NB4 (cell line): ENCODE measurements at regions not wholly inside any gene's neighbourhood (a gene's known extent, or its start where the extent isn't known, plus 50 kb on each side); places are given as distances from the start of the nearest gene placed in this dataset.

Source experiments
- DNase-seq: peaks from one replicate; pipeline ENCODE4 v3.0.0; 2010; ENCODE audit warnings: low read depth
- H3K4me3 ChIP-seq: one replicate; pipeline ENCODE4 v1.5.1; 2011; ENCODE audit warnings: mild to moderate bottlenecking, low read depth, low read length, moderate library complexity
- CTCF ChIP-seq: IDR thresholded peaks from one replicate; pipeline ENCODE4 v1.5.1; 2012; ENCODE audit warnings: low read depth, low read length
- MAX ChIP-seq: IDR thresholded peaks from 2 replicates; pipeline ENCODE4 v1.6.1; 2011; ENCODE audit warnings: low read depth, low read length
- MYC ChIP-seq: IDR thresholded peaks from 2 replicates; pipeline ENCODE4 v1.6.1; 2011; ENCODE audit warnings: low read depth, low read length
- POLR2A ChIP-seq: IDR thresholded peaks from 2 replicates; pipeline ENCODE4 v1.6.1; 2011; ENCODE audit warnings: mild to moderate bottlenecking; ENCODE audit not compliant: insufficient read length; ENCODE audit errors: extremely low read depth

GRCh38 chr1:38217316-38217715, 170.7 kb upstream of the POU3F1 start:
- no peak for DNase-seq
- TF ChIP-seq MYC (no peak), MAX (no peak), CTCF (no peak), POLR2A (no peak)
- H3K4me3 ChIP-seq, result no peak overlapping the region

GRCh38 chr1:38213646-38214434, 167.2 kb upstream of the POU3F1 start:
- no peak overlapping the region for H3K4me3 ChIP-seq
- TF ChIP-seq MAX (no peak), POLR2A (no peak), CTCF (no peak), MYC (no peak)
- peak; percentile 22 for DNase-seq

- no peak for DNase-seq
- H3K4me3 ChIP-seq, result no peak overlapping the region
- no peak for TF ChIP-seq POLR2A
- TF ChIP-seq MAX, result no peak
- no peak for TF ChIP-seq MYC
- TF ChIP-seq CTCF, result no peak
These were observed 164.2 kb upstream of the POU3F1 start for GRCh38 chr1:38210895-38211177.

- no peak overlapping the region for H3K4me3 ChIP-seq
- DNase-seq, result no peak
- TF ChIP-seq MAX (no peak), CTCF (no peak)
These were observed 163.7 kb upstream of the POU3F1 start for GRCh38 chr1:38210021-38210894.

- no peak for TF ChIP-seq MYC
- no peak overlapping the region for H3K4me3 ChIP-seq
- no peak for DNase-seq
These were observed 162.4 kb upstream of the POU3F1 start for GRCh38 chr1:38208716-38209632.

GRCh38 chr1:38207906-38208305, 161.3 kb upstream of the POU3F1 start:
- no peak for DNase-seq
- no peak for TF ChIP-seq CTCF
- no peak for TF ChIP-seq MYC
- no peak for TF ChIP-seq MAX
- no peak for TF ChIP-seq POLR2A
- no peak overlapping the region for H3K4me3 ChIP-seq
